ENCODE measurements at regions not wholly inside any gene's neighbourhood (a gene's known extent, or its start where the extent isn't known, plus 50 kb on each side); places are given as distances from the start of the nearest gene placed in this dataset.

DNA sequence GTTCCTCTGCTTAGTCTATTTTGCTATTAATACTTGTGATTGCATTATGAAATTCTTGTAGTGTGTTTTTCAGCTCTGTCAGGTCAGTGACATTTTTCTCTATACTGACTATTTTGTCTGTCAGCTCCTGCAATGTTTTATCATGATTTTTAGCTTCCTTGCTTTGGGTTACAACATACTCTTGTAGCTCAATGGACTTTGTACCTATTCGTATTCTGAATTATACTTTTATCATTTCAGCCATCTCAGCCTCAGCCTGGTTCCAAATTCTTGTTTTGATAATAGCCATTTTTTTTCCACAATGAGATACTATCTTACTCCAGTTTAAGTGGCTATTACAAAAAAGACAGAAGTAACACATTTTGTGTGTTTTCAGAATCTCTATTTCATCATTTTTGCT lies 204.2 kb upstream of the ONECUT1 start:
- Mint-ChIP-seq H3K27ac (ENCODE audit: unreplicated experiment) (no peak overlapping the region), H3K4me3 (ENCODE audit: unreplicated experiment) (no peak overlapping the region), H3K9me3 (ENCODE audit: unreplicated experiment) (no peaks in the 10 kb centered on the region), H3K27me3 (ENCODE audit: unreplicated experiment) (peaks cover 4% of the 10 kb centered on the region), H3K36me3 (ENCODE audit: low read depth, unreplicated experiment) (no peaks in the 10 kb centered on the region), H3K4me1 (ENCODE audit: unreplicated experiment) (no peaks in the 10 kb centered on the region)
- TF ChIP-seq, protein P1, sequence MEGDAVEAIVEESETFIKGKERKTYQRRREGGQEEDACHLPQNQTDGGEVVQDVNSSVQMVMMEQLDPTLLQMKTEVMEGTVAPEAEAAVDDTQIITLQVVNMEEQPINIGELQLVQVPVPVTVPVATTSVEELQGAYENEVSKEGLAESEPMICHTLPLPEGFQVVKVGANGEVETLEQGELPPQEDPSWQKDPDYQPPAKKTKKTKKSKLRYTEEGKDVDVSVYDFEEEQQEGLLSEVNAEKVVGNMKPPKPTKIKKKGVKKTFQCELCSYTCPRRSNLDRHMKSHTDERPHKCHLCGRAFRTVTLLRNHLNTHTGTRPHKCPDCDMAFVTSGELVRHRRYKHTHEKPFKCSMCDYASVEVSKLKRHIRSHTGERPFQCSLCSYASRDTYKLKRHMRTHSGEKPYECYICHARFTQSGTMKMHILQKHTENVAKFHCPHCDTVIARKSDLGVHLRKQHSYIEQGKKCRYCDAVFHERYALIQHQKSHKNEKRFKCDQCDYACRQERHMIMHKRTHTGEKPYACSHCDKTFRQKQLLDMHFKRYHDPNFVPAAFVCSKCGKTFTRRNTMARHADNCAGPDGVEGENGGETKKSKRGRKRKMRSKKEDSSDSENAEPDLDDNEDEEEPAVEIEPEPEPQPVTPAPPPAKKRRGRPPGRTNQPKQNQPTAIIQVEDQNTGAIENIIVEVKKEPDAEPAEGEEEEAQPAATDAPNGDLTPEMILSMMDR (IDR thresholded peaks at IDR 0.05; ENCODE audit: unreplicated experiment), result no peak
- DNase-seq (ENCODE audit: low spot score), result no peak

DNA sequence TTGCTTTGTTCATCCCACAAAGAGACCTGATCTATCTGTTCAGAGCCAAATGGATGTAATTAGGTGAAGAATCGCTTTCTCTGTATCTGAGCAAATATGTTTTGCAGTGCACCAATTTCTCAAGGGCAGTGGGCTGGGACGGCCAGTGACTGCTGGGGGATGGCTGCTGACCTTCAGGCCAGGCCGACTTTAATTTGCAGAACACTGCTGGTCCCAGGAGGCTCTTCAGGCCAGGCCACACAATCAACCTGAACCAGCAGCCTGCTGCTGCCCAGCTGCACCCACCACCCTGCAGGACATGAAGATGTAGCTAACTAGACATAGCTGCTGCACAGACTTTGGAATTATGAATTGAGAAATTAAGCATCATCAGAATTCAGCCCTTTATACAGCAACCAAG lies 194.4 kb upstream of the ONECUT1 start:
- Mint-ChIP-seq H3K4me3 (ENCODE audit: unreplicated experiment) (no peak overlapping the region), H3K27me3 (ENCODE audit: unreplicated experiment) (no peaks in the 10 kb centered on the region), H3K27ac (ENCODE audit: unreplicated experiment) (no peak overlapping the region), H3K9me3 (ENCODE audit: unreplicated experiment) (no peaks in the 10 kb centered on the region), H3K4me1 (ENCODE audit: unreplicated experiment) (peaks cover 5% of the 10 kb centered on the region), H3K36me3 (ENCODE audit: low read depth, unreplicated experiment) (no peaks in the 10 kb centered on the region)
- DNase-seq (ENCODE audit: low spot score), result no peak
- TF ChIP-seq, protein P1 (IDR thresholded peaks at IDR 0.05; ENCODE audit: unreplicated experiment), result no peak

DNA sequence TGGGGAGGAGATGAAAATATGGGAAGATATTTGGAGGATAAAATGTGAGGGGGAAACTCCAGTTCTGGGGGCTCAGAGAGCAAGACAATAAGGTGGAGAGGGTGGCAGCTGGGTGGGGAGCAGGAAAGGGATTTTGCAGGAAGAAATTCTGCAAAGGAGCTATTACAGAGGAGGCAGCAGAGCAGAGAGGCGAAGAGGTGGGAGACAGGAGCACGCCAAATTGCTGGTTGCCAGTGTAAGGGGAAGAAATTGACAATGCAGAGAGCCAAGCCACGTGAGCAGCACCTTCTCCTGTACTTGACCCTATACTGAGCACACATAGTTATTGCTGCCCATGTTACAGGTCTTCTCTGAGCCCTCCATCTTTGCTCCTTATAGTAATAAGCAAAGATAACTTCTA lies 190.3 kb upstream of the ONECUT1 start:
- TF ChIP-seq, protein P1 (IDR thresholded peaks at IDR 0.05; ENCODE audit: unreplicated experiment), result no peak
- Mint-ChIP-seq H3K36me3 (ENCODE audit: low read depth, unreplicated experiment) (no peaks in the 10 kb centered on the region), H3K4me1 (ENCODE audit: unreplicated experiment) (peaks cover 5% of the 10 kb centered on the region), H3K27ac (ENCODE audit: unreplicated experiment) (no peak overlapping the region), H3K4me3 (ENCODE audit: unreplicated experiment) (no peak overlapping the region), H3K9me3 (ENCODE audit: unreplicated experiment) (no peaks in the 10 kb centered on the region), H3K27me3 (ENCODE audit: unreplicated experiment) (no peaks in the 10 kb centered on the region)
- DNase-seq (ENCODE audit: low spot score), result no peak

DNA sequence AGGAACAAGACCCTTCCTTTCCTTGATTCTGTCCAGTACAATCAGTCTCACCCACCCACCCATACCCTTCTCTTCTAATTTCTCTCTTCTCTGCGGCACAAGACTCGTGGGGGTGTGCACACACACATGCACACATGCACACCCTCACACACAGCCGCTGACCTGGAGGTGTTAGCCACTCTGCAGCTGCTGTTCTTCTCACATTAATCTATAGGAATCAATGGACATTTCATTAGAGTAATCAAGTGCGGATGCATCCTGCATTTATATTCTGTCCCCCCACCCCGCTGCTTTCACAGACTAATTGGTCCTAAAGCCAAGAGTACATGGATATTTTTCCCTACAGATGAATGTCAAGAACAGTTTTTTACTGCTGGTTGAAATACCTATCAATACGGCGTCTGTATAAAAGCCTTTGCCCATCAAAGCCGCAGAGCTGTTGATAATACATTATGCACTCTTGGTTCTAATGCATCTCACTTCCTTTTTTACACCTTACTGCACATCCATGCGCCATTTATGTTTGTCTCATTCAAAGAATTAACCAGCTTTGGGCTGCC lies 186.5 kb upstream of the ONECUT1 start:
- no peaks in the 10 kb centered on the region for H3K36me3 Mint-ChIP-seq (ENCODE audit: low read depth, unreplicated experiment)
- TF ChIP-seq, protein P1 (IDR thresholded peaks at IDR 0.05; ENCODE audit: unreplicated experiment), result no peak
- DNase-seq (ENCODE audit: low spot score), result no peak
- H3K4me1 Mint-ChIP-seq (ENCODE audit: unreplicated experiment), result peaks cover 5% of the 10 kb centered on the region
- H3K27me3 Mint-ChIP-seq (ENCODE audit: unreplicated experiment), result no peaks in the 10 kb centered on the region
- no peak overlapping the region for H3K4me3 Mint-ChIP-seq (ENCODE audit: unreplicated experiment)
- no peak overlapping the region for H3K27ac Mint-ChIP-seq (ENCODE audit: unreplicated experiment)
- no peaks in the 10 kb centered on the region for H3K9me3 Mint-ChIP-seq (ENCODE audit: unreplicated experiment)

DNA sequence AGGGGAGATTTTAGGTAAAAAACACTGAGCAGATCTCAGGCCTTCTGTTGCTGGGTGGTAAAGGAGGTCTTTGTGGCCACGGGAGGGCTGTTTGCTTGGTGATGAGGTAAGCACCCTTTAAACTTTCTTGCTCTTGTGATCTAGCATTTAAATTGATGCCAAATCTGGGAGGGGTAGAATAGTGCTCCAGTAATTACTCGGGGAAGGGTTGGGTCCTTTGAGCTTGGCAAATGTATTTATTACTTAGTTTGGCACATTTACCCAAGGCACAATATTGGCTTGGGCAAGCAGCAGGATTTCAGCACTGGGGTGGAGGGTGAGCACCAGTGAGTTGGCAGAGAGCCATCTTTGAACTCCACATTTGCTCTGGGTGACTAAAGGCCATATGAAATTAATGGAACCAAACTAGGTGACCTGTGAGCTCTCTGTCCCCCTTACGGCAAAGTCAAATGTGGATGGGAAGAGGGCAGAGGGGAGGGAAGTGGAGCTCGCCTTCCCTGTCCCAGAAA lies 185.9 kb upstream of the ONECUT1 start:
- no peak for DNase-seq (ENCODE audit: low spot score)
- Mint-ChIP-seq H3K4me3 (ENCODE audit: unreplicated experiment) (no peak overlapping the region), H3K36me3 (ENCODE audit: low read depth, unreplicated experiment) (no peaks in the 10 kb centered on the region), H3K27ac (ENCODE audit: unreplicated experiment) (no peak overlapping the region), H3K4me1 (ENCODE audit: unreplicated experiment) (peaks cover under 1% of the 10 kb centered on the region), H3K9me3 (ENCODE audit: unreplicated experiment) (no peaks in the 10 kb centered on the region), H3K27me3 (ENCODE audit: unreplicated experiment) (no peaks in the 10 kb centered on the region)
- TF ChIP-seq, protein P1 (IDR thresholded peaks at IDR 0.05; ENCODE audit: unreplicated experiment), result no peak

Data from endothelial cell (in vitro differentiated cells).